GM18499 (cell line): ENCODE measurements at regions not wholly inside any gene's neighbourhood (a gene's known extent, or its start where the extent isn't known, plus 50 kb on each side); places are given as distances from the start of the nearest gene placed in this dataset.

ENCODE experiments used
- ATAC-seq: cut with Tn5 transposase; IDR thresholded peaks from one replicate; pipeline ENCODE4 v1.9.1; 2021; ENCODE audit warnings: moderate number of reproducible peaks; ENCODE audit not compliant: insufficient read depth, unreplicated experiment

GRCh38 chr18:64240316-64240715 lies 91.4 kb upstream of the LINC00305 start:
- ATAC-seq: no peak

DNA sequence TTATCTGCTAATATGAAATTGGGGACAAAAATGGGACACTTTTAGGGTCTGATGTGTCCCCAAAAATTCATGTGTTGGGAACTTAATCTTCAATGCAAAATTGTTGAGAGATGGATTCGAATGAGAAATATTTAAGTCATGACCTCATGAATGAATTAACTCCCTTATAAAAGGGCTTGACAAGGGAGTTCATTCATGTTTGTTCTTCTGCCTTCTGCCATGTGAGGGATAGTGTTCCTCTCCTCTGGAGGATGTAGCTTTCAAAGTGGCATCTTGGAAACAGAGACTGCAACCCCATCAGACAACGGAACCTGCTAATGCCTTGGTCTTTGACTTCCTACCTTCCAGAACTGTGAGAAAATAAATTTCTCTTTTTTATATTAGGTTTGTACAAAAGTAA lies 89.2 kb upstream of the LINC00305 start:
- ATAC-seq: no peak

- no peak for ATAC-seq
Measured at GRCh38 chr18:64234321-64234720, 85.4 kb upstream of the LINC00305 start.

DNA sequence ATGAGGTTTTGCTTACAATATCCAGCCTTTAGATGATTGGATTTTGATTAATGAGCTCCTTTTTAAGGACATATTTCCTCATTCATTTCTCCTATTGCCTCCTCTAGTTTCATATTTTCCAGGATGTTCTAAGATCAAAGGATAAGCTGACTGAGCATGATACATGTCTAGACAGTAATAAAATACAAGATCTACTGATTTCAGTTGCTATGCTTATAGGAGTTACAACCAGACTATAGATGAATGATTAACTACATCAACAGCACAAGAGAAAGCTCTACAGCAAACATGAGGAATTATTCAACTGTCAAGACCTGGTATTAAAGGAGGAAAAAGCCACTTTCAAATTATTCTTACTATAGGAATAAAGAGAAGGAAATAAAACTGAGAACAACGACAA lies 85.0 kb upstream of the LINC00305 start:
- ATAC-seq: no peak

GRCh38 chr18:64220941-64221340 lies 72.1 kb upstream of the LINC00305 start:
- ATAC-seq: no peak

DNA sequence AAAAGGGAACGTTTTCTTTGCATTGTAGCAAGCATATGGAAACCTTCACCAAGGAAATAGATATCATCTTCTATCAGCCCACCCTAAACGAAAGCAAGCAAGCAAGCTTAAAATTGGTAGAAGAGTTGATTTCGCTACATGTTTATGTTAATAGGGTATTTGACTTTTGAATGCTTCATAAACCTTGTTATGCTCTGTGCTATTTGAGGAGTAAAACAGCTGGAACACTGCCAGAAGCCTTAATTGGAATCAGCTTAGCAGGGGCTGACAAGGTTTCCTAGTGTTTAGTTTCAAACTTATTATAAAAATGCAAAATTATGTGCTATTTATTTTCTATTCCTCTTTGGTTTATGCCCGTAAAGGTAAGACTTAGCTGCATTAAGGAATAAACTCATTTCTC lies 70.6 kb upstream of the LINC00305 start:
- no peak for ATAC-seq

GRCh38 chr18:64210401-64210949 lies 61.6 kb upstream of the LINC00305 start:
- ATAC-seq: no peak

DNA sequence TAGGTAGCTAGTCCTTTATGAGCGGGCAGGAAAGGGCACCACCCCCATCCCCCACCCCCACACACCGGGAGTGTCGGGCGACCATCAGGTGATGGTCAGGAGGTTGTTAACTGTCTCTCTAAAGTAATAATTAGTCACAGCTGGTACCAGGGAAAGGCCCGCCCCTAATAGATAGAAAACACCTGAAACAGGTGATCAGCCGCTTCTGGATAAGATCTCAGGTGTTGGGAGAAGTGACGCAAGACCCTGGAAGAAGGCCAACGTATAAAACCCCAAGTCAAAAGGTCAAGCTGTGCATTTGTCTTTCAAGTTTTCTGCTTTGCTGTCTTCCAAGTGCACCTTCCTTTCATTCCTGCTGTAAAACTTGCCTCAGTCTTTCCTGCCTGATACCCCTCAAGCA lies 59.6 kb upstream of the LINC00305 start:
- no peak for ATAC-seq

DNA sequence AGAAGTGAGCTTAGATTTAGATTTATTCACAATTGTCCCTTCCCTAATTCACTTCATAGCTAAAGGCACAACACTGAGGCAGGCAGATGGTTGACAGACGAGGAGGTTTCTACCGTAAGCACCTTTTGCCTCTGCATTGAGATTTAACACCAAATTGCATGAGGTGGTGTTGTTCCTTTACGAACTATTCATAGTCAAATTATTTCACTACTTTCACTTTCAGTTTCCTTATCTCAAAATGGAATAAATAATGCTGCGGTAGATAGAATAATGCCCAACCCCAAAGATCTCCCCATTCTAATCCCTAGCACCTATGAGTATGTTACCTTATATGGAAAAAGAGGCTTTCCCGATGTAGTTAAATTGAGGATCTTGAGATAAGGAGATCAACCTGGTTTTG lies 58.9 kb upstream of the LINC00305 start:
- ATAC-seq: no peak

DNA sequence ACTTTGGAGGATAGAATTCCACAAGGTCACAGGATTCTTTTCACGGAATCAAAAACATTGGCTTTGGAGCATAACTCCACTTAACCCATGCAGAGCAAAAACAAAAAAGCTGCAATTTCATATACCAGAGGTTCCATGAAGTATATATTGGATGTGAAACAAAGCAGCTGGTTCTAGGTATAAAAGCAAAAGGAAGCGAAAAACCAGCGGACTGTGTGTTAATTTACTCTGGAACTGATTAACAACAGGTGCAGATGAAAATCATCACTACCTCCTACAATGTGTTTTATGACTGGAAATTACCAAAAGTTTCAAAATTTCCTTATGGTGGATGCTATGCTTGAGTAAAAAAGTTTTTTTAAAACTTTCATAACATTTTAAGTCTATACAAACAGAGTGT lies 54.4 kb upstream of the LINC00305 start:
- ATAC-seq: no peak

DNA sequence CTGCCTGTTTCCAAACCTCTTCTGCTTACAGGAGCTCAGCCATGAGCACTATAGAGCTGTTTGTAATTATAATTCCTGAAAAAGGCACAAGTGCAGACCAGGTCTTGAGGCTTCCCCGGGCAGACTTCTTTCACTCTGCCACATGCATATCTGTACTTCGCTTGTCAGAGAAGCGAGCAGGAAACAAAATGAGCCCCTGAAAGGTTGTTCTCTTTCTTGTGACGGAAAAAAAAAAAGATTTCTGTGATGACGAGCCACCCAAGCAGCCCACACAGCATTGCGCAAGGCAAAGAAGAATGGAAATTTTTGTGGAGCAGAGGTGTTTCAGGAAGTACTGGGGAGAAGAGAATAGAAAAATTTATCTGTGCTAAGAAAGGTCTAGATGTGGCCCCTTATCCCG lies 54.0 kb upstream of the LINC00305 start:
- ATAC-seq: no peak

GRCh38 chr18:64202210-64202836 lies 53.4 kb upstream of the LINC00305 start:
- ATAC-seq: no peak

DNA sequence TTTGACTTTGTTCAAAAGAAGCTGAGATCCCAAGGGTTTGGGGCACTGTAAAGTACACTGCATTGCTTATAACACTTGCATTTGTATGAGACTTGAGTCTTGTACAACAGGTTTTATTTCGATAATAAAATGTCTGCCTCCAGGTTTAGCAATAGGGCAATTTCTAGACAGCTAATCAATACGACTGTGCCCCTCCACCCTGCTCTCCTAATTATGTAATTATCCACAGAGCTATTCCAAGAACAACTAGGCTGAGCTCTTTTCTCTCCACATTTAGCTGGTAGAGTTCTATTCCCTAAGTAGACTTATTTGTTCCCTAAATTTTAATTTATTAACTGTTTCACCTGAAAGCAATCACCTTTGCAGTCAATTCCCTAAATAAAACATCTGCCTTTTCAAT lies 52.9 kb upstream of the LINC00305 start:
- ATAC-seq: no peak

DNA sequence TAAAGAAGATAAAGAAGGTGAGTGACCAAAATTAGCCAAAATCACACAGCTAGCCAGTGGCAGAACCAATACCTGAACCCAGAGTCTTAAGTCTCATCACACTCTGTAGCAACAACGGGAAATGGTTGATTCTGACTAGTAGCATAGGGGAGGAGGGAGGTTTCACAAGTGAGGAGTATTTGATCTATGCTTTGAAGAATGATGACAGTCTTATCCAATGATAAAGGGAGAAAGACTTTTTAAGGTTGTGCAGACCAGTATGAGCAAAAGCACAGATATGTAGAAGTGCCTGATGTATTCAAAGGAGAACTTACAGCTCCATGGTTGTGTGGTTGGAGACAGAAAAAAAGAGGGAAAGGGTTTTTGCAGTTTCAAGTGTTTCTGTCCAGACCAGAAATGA lies 50.7 kb upstream of the LINC00305 start:
- ATAC-seq: no peak
